Calu3 (cell line): ENCODE measurements at regions not wholly inside any gene's neighbourhood (a gene's known extent, or its start where the extent isn't known, plus 50 kb on each side); places are given as distances from the start of the nearest gene placed in this dataset.

Experiments used
- BruUV-seq: library from RNA; stranded (reverse); fragments of 400-500 nt; replicated peaks from 2 replicates; lab custom pipeline; 2021; lab: Mats Ljungman, UMichigan
- CTCF ChIA-PET: fragments of 300-600 bp; sonication (Branson Sonifier 250); formaldehyde crosslinking; loops from one replicate; lab custom pipeline; 2022; ENCODE audit warnings: antibody characterized with exemption; lab: Charles Lee
- DNase-seq: peaks from one replicate; pipeline ENCODE4 v3.0.0; 2022
- H3K27ac Mint-ChIP-seq: one replicate; pipeline ENCODE4 v1.8.0; 2022; ENCODE audit warnings: mixed read lengths; ENCODE audit not compliant: unreplicated experiment
- H3K27me3 Mint-ChIP-seq: one replicate; pipeline ENCODE4 v1.8.0; 2022; ENCODE audit warnings: mixed read lengths; ENCODE audit not compliant: unreplicated experiment
- H3K36me3 Mint-ChIP-seq: one replicate; pipeline ENCODE4 v1.8.0; 2022; ENCODE audit warnings: mild to moderate bottlenecking, moderate library complexity, mixed read lengths; ENCODE audit not compliant: insufficient read depth, unreplicated experiment
- H3K4me1 Mint-ChIP-seq: one replicate; pipeline ENCODE4 v1.8.0; 2022; ENCODE audit warnings: mild to moderate bottlenecking, low read depth, mixed read lengths; ENCODE audit not compliant: unreplicated experiment
- H3K4me3 Mint-ChIP-seq: one replicate; pipeline ENCODE4 v1.8.0; 2022; ENCODE audit warnings: mild to moderate bottlenecking, low read depth, moderate library complexity, mixed read lengths; ENCODE audit not compliant: unreplicated experiment
- H3K9me3 Mint-ChIP-seq: one replicate; pipeline ENCODE4 v1.8.0; 2022; ENCODE audit warnings: low read depth, mixed read lengths; ENCODE audit not compliant: unreplicated experiment
- CTCF ChIP-seq: fragments of 200-600 bp; IDR thresholded peaks from one replicate; pipeline ENCODE4 v1.8.0; 2022; ENCODE audit warnings: antibody characterized with exemption; ENCODE audit not compliant: unreplicated experiment
- intact Hi-C: fragments of 100-400 bp; cut with micrococcal nuclease; formaldehyde crosslinking; loops from one replicate; pipeline ENCODE4 v1.10.0; 2022; ENCODE audit not compliant: unreplicated experiment

- TF ChIP-seq CTCF = no peak
- intact Hi-C loops = no loop called here
- CTCF ChIA-PET = no interaction called here
- peaks cover 6% of the 10 kb centered on the region for H3K27me3 Mint-ChIP-seq
- H3K4me3 Mint-ChIP-seq = no peak overlapping the region
- H3K36me3 Mint-ChIP-seq = no peaks in the 10 kb centered on the region
- BruUV-seq = no TSS peak
- DNase-seq = no peak
- H3K4me1 Mint-ChIP-seq = no peaks in the 10 kb centered on the region
- H3K27ac Mint-ChIP-seq = no peak overlapping the region
- peaks cover 5% of the 10 kb centered on the region for H3K9me3 Mint-ChIP-seq
Observed at GRCh38 chr2:106628377-106628776, 141.2 kb downstream of the CD8B2 start.

GRCh38 chr2:106629981-106630380, 142.8 kb downstream of the CD8B2 start:
- intact Hi-C loops = no loop called here
- Mint-ChIP-seq H3K36me3 (no peaks in the 10 kb centered on the region), H3K9me3 (peaks cover 8% of the 10 kb centered on the region), H3K4me3 (no peak overlapping the region), H3K27ac (no peak overlapping the region), H3K27me3 (peaks cover 14% of the 10 kb centered on the region), H3K4me1 (no peaks in the 10 kb centered on the region)
- TF ChIP-seq CTCF = no peak
- no TSS peak for BruUV-seq
- CTCF ChIA-PET = interaction anchor here (0.8 kb wide), 1 partner anchor 15 kb away, joined by 4 read pairs; no protein-coding TSS in a partner anchor
- DNase-seq = no peak

GRCh38 chr2:106631281-106631680, 144.1 kb downstream of the CD8B2 start:
- TF ChIP-seq CTCF = no peak
- intact Hi-C loops = no loop called here
- no peak for DNase-seq
- BruUV-seq = no TSS peak
- Mint-ChIP-seq H3K36me3 (no peaks in the 10 kb centered on the region), H3K4me1 (no peaks in the 10 kb centered on the region), H3K4me3 (no peak overlapping the region), H3K27ac (no peak overlapping the region), H3K9me3 (peaks cover 8% of the 10 kb centered on the region), H3K27me3 (peaks cover 14% of the 10 kb centered on the region)
- CTCF ChIA-PET = interaction anchor here (0.6 kb wide), 1 partner anchor 859 kb away, joined by 3 read pairs; no protein-coding TSS in a partner anchor

GRCh38 chr2:106638043-106638442, 150.9 kb downstream of the CD8B2 start:
- DNase-seq = no peak
- intact Hi-C loops = loop anchor here (1.0 to 5.0 kb wide), 2 partner anchors 219 to 1295 kb away; no protein-coding TSS in a partner anchor
- Mint-ChIP-seq H3K27me3 (peaks cover 11% of the 10 kb centered on the region), H3K4me3 (no peak overlapping the region), H3K27ac (no peak overlapping the region), H3K36me3 (no peaks in the 10 kb centered on the region), H3K4me1 (no peaks in the 10 kb centered on the region), H3K9me3 (peaks cover 3% of the 10 kb centered on the region)
- CTCF ChIA-PET = no interaction called here
- TF ChIP-seq CTCF = peak; percentile 13
- BruUV-seq = no TSS peak
